Lower leg skin (tissue), 3 donors: ENCODE measurements at regions not wholly inside any gene's neighbourhood (a gene's known extent, or its start where the extent isn't known, plus 50 kb on each side); places are given as distances from the start of the nearest gene placed in this dataset.

Experiments
- POLR2A ChIP-seq, 2 donors: fragments of 450-650 bp; IDR thresholded peaks; one replicate each; pipeline ENCODE4 v1.6.1; 2016 to 2017; ENCODE audit warnings: antibody characterized with exemption in 2 of 2, mild to moderate bottlenecking in 1 of 2, moderate library complexity in 1 of 2
- TF ChIP-seq, protein P1 (sequence below), 3 donors: fragments of 450-650 bp; IDR thresholded peaks; one replicate each; pipeline ENCODE4 v1.5.1; 2016; ENCODE audit warnings: antibody characterized with exemption in 3 of 3, mild to moderate bottlenecking in 3 of 3, moderate library complexity in 2 of 3

DNA sequence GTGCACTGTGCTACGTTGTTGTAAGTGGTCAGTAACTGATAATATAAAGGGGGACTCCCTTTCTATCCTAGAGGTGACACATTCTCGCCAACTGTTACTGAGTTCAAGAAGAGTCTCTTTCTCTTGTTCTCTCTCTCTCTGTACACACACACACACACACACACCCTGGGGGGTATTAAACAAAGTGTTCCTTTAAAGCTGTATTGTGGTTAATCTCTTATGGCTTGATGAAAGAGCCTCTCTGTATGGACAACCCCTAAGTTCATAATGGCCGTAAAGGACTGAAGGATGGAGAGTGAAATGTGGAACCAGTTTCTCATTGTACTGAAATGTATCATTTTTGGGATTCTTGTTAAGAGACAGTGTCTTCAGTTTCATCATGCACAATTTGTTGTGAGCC lies 145.2 kb upstream of the BMPER start:
- TF ChIP-seq, protein P1, sequence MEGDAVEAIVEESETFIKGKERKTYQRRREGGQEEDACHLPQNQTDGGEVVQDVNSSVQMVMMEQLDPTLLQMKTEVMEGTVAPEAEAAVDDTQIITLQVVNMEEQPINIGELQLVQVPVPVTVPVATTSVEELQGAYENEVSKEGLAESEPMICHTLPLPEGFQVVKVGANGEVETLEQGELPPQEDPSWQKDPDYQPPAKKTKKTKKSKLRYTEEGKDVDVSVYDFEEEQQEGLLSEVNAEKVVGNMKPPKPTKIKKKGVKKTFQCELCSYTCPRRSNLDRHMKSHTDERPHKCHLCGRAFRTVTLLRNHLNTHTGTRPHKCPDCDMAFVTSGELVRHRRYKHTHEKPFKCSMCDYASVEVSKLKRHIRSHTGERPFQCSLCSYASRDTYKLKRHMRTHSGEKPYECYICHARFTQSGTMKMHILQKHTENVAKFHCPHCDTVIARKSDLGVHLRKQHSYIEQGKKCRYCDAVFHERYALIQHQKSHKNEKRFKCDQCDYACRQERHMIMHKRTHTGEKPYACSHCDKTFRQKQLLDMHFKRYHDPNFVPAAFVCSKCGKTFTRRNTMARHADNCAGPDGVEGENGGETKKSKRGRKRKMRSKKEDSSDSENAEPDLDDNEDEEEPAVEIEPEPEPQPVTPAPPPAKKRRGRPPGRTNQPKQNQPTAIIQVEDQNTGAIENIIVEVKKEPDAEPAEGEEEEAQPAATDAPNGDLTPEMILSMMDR (IDR thresholded peaks at IDR 0.05) = no peak
- no peak for TF ChIP-seq POLR2A (IDR thresholded peaks at IDR 0.05)
